Activated CD8-positive, alpha-beta memory T cell treated with anti-CD3 and anti-CD28 coated beads, Interleukin-2, amount 50 U/mL, for 4 hours (primary cell): ENCODE measurements at regions not wholly inside any gene's neighbourhood (a gene's known extent, or its start where the extent isn't known, plus 50 kb on each side); places are given as distances from the start of the nearest gene placed in this dataset.
"Not testable (repeated sequence)": the region's sequence is repeated elsewhere in the genome, so short reads cannot be mapped to it uniquely, and the experiment has no call there.

Experiments used
- DNase-seq: peaks from one replicate; pipeline ENCODE4 v3.0.0-alpha.2; 2020

GRCh38 chr17:72175787-72176515, 55.1 kb downstream of the SOX9 start:
- DNase-seq, result no peak

- DNase-seq, result no peak
These were observed 55.7 kb downstream of the SOX9 start for GRCh38 chr17:72176516-72176851.

- DNase-seq, result no peak
These were observed 56.3 kb downstream of the SOX9 start for GRCh38 chr17:72176951-72177660.

GRCh38 chr17:72177738-72178137, 56.9 kb downstream of the SOX9 start:
- DNase-seq, result no peak

GRCh38 chr17:72182371-72182873, 61.6 kb downstream of the SOX9 start:
- DNase-seq, result no peak

- DNase-seq, result no peak
These were observed 62.4 kb downstream of the SOX9 start for GRCh38 chr17:72183194-72183685.

- no peak for DNase-seq
These were observed 64.0 kb downstream of the SOX9 start for GRCh38 chr17:72184805-72185204.

- no peak for DNase-seq
These were observed 64.7 kb downstream of the SOX9 start for GRCh38 chr17:72185564-72185963.

- no peak for DNase-seq
These were observed 66.7 kb downstream of the SOX9 start for GRCh38 chr17:72187556-72187955.

- no peak for DNase-seq
These were observed 68.0 kb downstream of the SOX9 start for GRCh38 chr17:72188801-72189200.

- DNase-seq, result no peak
These were observed 69.2 kb downstream of the SOX9 start for GRCh38 chr17:72189768-72190593.

GRCh38 chr17:72191356-72191755, 70.5 kb downstream of the SOX9 start:
- DNase-seq, result no peak

- no peak for DNase-seq
These were observed 71.3 kb downstream of the SOX9 start for GRCh38 chr17:72191921-72192799.

GRCh38 chr17:72192800-72193192, 72.0 kb downstream of the SOX9 start:
- DNase-seq, result no peak

GRCh38 chr17:72193391-72194106, 72.7 kb downstream of the SOX9 start:
- no peak for DNase-seq

GRCh38 chr17:72194107-72194440, 73.3 kb downstream of the SOX9 start:
- DNase-seq, result not testable (repeated sequence)

GRCh38 chr17:72199256-72199655, 78.4 kb downstream of the SOX9 start:
- DNase-seq, result no peak

- DNase-seq, result no peak
These were observed 83.9 kb downstream of the SOX9 start for GRCh38 chr17:72204742-72205141.

GRCh38 chr17:72205357-72205756, 84.5 kb downstream of the SOX9 start:
- no peak for DNase-seq

GRCh38 chr17:72205822-72206221, 85.0 kb downstream of the SOX9 start:
- DNase-seq, result no peak

- no peak for DNase-seq
These were observed 85.6 kb downstream of the SOX9 start for GRCh38 chr17:72206376-72206775.

GRCh38 chr17:72208832-72209231, 88.0 kb downstream of the SOX9 start:
- no peak for DNase-seq
